HepG2 (cell line): ENCODE measurements at regions not wholly inside any gene's neighbourhood (a gene's known extent, or its start where the extent isn't known, plus 50 kb on each side); places are given as distances from the start of the nearest gene placed in this dataset.
"Not testable (repeated sequence)": the region's sequence is repeated elsewhere in the genome, so short reads cannot be mapped to it uniquely, and the experiment has no call there.

Experiments used
- ATAC-seq: fragments of 200-7000 bp; cut with Tn5 transposase; 3 replicates; pipeline ENCODE4 v1.9.1; 2020; ENCODE audit warnings: mild to moderate bottlenecking, moderate library complexity
- BruUV-seq: library from RNA; stranded (reverse); fragments of 400-500 nt; replicated peaks from 2 replicates; lab custom pipeline; 2021; lab: Mats Ljungman, UMichigan
- CTCF ChIA-PET: fragments of 300-600 bp; formaldehyde crosslinking; extraction: SDS; loops from one replicate; lab custom pipeline; 2021; ENCODE audit warnings: low total read pairs, inconsistent platforms, low intra/inter-chr PET ratio; lab: Yijun Ruan, JAX
- POLR2A ChIA-PET: fragments of 350-600 bp; sonication (Branson Sonifier 250); formaldehyde crosslinking; loops from one replicate; lab custom pipeline; 2020; ENCODE audit warnings: antibody characterized with exemption, inconsistent platforms; lab: Yijun Ruan, JAX
- DNase-seq: peaks from one replicate; pipeline ENCODE4 v3.0.0-alpha.2; 2015; ENCODE audit warnings: low spot score
- FAIRE-seq: peaks from 3 replicates; lab custom pipeline; 2011; peaks lifted over from hg19 to GRCh38; lab: Jason Lieb, UNC
- H2AFZ ChIP-seq: one replicate; pipeline ENCODE4 v1.6.1; 2011; ENCODE audit warnings: low read length, inconsistent platforms
- H3K27ac ChIP-seq: fragments of 300-600 bp; 3 replicates; pipeline ENCODE4 v1.8.0; 2011; ENCODE audit warnings: mixed run types, mild to moderate bottlenecking, mixed read lengths, low read length, inconsistent platforms; ENCODE audit not compliant: insufficient read depth; ENCODE audit errors: extremely low read length
- H3K27me3 ChIP-seq, 2 experiments: fragments of 200-600 bp in 1 of 2; 2 replicates in 1 of 2; 3 replicates in 1 of 2; pipeline versions ENCODE4 v1.6.0 to v1.8.0; 2011; ENCODE audit warnings: low read length in 2 of 2, mild to moderate bottlenecking in 2 of 2, moderate library complexity in 2 of 2, inconsistent platforms in 1 of 2; ENCODE audit not compliant: insufficient read depth in 2 of 2, control insufficient read depth in 1 of 2
- H3K36me3 ChIP-seq, 2 experiments: fragments of 200-600 bp in 1 of 2; replicated peaks in 1 of 2; 2 replicates in 1 of 2; 3 replicates in 1 of 2; pipeline versions ENCODE4 v1.5.1 to v1.8.0; 2011; ENCODE audit warnings: low read length in 2 of 2, inconsistent platforms in 1 of 2; ENCODE audit not compliant: insufficient read depth in 2 of 2, control insufficient read depth in 1 of 2
- H3K4me1 ChIP-seq: 2 replicates; pipeline ENCODE4 v1.5.1; 2012; ENCODE audit warnings: low read length, inconsistent platforms; ENCODE audit not compliant: insufficient read depth
- H3K4me2 ChIP-seq: 2 replicates; pipeline ENCODE4 v1.6.0; 2011; ENCODE audit warnings: low read depth, low read length, inconsistent platforms
- H3K4me3 ChIP-seq, 3 experiments: fragments of 200-600 bp in 1 of 3; sonication (generic), shearing (Covaris generic) in 1 of 3; replicated peaks in 1 of 3; 2 replicates each; pipeline ENCODE4 v1.5.1; 2011 to 2016; ENCODE audit warnings: low read length in 3 of 3, inconsistent platforms in 2 of 3, low read depth in 2 of 3, mild to moderate bottlenecking in 2 of 3, control low read depth in 1 of 3, mixed read lengths in 1 of 3; ENCODE audit not compliant: insufficient read depth in 1 of 3
- H3K79me2 ChIP-seq: one replicate; pipeline ENCODE4 v1.6.1; 2011; ENCODE audit warnings: low read length, inconsistent platforms; ENCODE audit not compliant: insufficient read depth
- H3K9ac ChIP-seq: 2 replicates; pipeline ENCODE4 v1.6.0; 2011; ENCODE audit warnings: mild to moderate bottlenecking, low read depth, low read length, inconsistent platforms; ENCODE audit not compliant: insufficient read depth
- H3K9me3 ChIP-seq: 2 replicates; pipeline ENCODE4 v1.5.1; 2012; ENCODE audit warnings: mild to moderate bottlenecking, low read length
- H4K20me1 ChIP-seq: 2 replicates; pipeline ENCODE4 v1.6.0; 2011; ENCODE audit warnings: inconsistent platforms, mild to moderate bottlenecking, low read length, moderate library complexity; ENCODE audit not compliant: insufficient read depth
- ATF7 ChIP-seq, 2 experiments: fragments of 450-650 bp in 1 of 2; sonication (generic) in 1 of 2; formaldehyde crosslinking in 1 of 2; IDR thresholded peaks; 2 replicates each; pipeline versions ENCODE4 v1.4.0 to v1.6.1; 2016 to 2020; ENCODE audit warnings: antibody characterized with exemption in 1 of 2, mild to moderate bottlenecking in 1 of 2, missing genetic modification reagents in 1 of 2
- CREB1 ChIP-seq, 2 experiments: fragments of 450-650 bp in 1 of 2; IDR thresholded peaks; 2 replicates each; pipeline ENCODE4 v1.6.1; 2016 to 2017; ENCODE audit warnings: control low read depth in 1 of 2, mild to moderate bottlenecking in 1 of 2, missing compliant biosample characterization in 1 of 2, missing genetic modification characterization in 1 of 2
- HNF4A ChIP-seq: sonication (generic); formaldehyde crosslinking; IDR thresholded peaks from 2 replicates; pipeline ENCODE4 v1.4.0; 2020; ENCODE audit warnings: missing genetic modification reagents
- MAFF ChIP-seq: IDR thresholded peaks from 2 replicates; pipeline ENCODE4 v1.6.1; 2011; ENCODE audit warnings: low read depth, low read length, improper control_type of control experiment
- MAFK ChIP-seq, 2 experiments: IDR thresholded peaks in 1 of 2; conservative IDR thresholded peaks in 1 of 2; 2 replicates each; pipeline ENCODE4 v1.6.1; 2011; ENCODE audit warnings: improper control_type of control experiment in 2 of 2, low read length in 2 of 2
- WGBS: methylation state at CpG from one replicate; pipeline ENCODE4 v1.1.6; 2017; ENCODE audit warnings: low lambda C conversion rate; 5-methylcytosine and 5-hydroxymethylcytosine counted together
- in situ Hi-C: cut with HindIII; loops from 2 replicates; pipeline ENCODE4 v1.10.0; 2017; ENCODE audit warnings: low pct_unique_long_range_greater_than_20kb; ENCODE audit not compliant: extremely low pct_ligation_motif_present
- intact Hi-C: fragments of 100-400 bp; cut with micrococcal nuclease; formaldehyde crosslinking; loops from one replicate; pipeline ENCODE4 v1.10.0; 2022; ENCODE audit not compliant: unreplicated experiment

- H3K36me3 ChIP-seq, H3K4me1 ChIP-seq, H4K20me1 ChIP-seq, H3K27me3 ChIP-seq, POLR2A ChIA-PET, ATAC-seq, H3K4me3 ChIP-seq, H3K27ac ChIP-seq, CTCF ChIA-PET, FAIRE-seq, H2AFZ ChIP-seq, H3K79me2 ChIP-seq, BruUV-seq, DNase-seq, H3K9me3 ChIP-seq, H3K4me2 ChIP-seq, H3K9ac ChIP-seq: not testable (repeated sequence)
- in situ Hi-C loops, result loop anchor here (10.0 kb wide), 1 partner anchor 1079 kb away; no protein-coding TSS in a partner anchor
- intact Hi-C loops, result loop anchor here (10.0 kb wide), 1 partner anchor 1379 kb away; no protein-coding TSS in a partner anchor
- 23% methylated on average over 5 of the region's 5 CpGs for WGBS
Measured at GRCh38 chr7:89624155-89624554, 530.1 kb upstream of the STEAP1 start.

- POLR2A ChIA-PET, result no interaction called here
- H3K4me1 ChIP-seq, result no peaks in the 10 kb centered on the region
- FAIRE-seq, result no peak
- in situ Hi-C loops, result no loop called here
- no peak overlapping the region for H3K4me3 ChIP-seq
- no peaks in the 10 kb centered on the region for H3K79me2 ChIP-seq
- no peak for ATAC-seq
- H4K20me1 ChIP-seq, result no peaks in the 10 kb centered on the region
- 5% methylated on average over 3 of the region's 3 CpGs for WGBS
- DNase-seq, result no peak
- no TSS peak for BruUV-seq
- H3K36me3 ChIP-seq, result no peaks in the 10 kb centered on the region
- TF ChIP-seq MAFK (conservative IDR thresholded peaks at IDR 0.05 in 1 of 2, IDR thresholded peaks at IDR 0.05 in 1 of 2; ENCODE audit: low read length in 2 of 2) (peak; percentile 49 to 76; a peak in 3 of 4 replicates), CREB1 (IDR thresholded peaks at IDR 0.05) (peak; percentile 54), CREB1 (CRISPR knock-in tag; IDR thresholded peaks at IDR 0.05) (no peak), HNF4A (no peak), MAFF (peak; percentile 59; the same call in 1 of the 2 replicates), ATF7 (IDR thresholded peaks at IDR 0.05) (peak; percentile 88), ATF7 (CRISPR knock-in tag; IDR thresholded peaks at IDR 0.05) (no peak)
- TF ChIP-seq, all 625 proteins: peak for 4
- peaks cover 9% of the 10 kb centered on the region; the same call in 1 of the 2 replicates for H3K9me3 ChIP-seq
- no peak overlapping the region for H3K4me2 ChIP-seq
- no peak overlapping the region for H3K9ac ChIP-seq
- H3K27ac ChIP-seq, result no peak overlapping the region
- no peaks in the 10 kb centered on the region for H3K27me3 ChIP-seq
- intact Hi-C loops, result no loop called here
- CTCF ChIA-PET, result no interaction called here
- H2AFZ ChIP-seq, result no peak overlapping the region
Measured at GRCh38 chr7:89648509-89648908, 505.8 kb upstream of the STEAP1 start.
